Erythroblast (primary cell): ENCODE measurements at regions not wholly inside any gene's neighbourhood (a gene's known extent, or its start where the extent isn't known, plus 50 kb on each side); places are given as distances from the start of the nearest gene placed in this dataset.

Experiments used
- GATA1 ChIP-seq: IDR thresholded peaks from 2 replicates; pipeline ENCODE4 v1.6.1; 2011; ENCODE audit warnings: low read depth, mild to moderate bottlenecking, control low read depth, low read length, moderate library complexity
- POLR2A ChIP-seq: IDR thresholded peaks from 2 replicates; pipeline ENCODE4 v1.6.1; 2011; ENCODE audit warnings: mild to moderate bottlenecking, low read length

GRCh38 chr1:81550753-81551152, 250.0 kb upstream of the ADGRL2 start:
- no peak for TF ChIP-seq POLR2A
- TF ChIP-seq GATA1: no peak
